ENCODE measurements at regions not wholly inside any gene's neighbourhood (a gene's known extent, or its start where the extent isn't known, plus 50 kb on each side); places are given as distances from the start of the nearest gene placed in this dataset.

DNA sequence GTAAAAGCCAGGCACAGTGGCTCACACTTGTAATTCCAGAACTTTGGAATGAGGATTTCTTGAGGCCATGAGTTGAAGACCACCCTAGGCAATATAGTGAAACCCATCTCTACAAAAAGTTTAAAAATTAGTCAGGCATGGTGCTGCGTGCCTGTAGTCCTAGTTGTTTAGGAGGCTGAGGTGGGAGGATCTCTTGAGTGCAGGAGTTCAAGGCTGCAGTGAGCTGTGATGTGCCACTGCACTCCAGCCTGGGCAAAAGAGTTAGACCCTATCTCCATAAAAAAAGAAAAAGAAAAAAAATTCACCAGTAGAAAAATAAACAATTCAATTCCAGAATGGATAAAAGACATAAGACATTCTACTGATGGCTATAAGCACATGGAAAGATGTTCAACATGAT, 104.9 kb upstream of the LGSN start:
- ATAC-seq: no peak
- TF ChIP-seq ESRRG (CRISPR knock-in tag; IDR thresholded peaks at IDR 0.05) (no peak), ARNTL (CRISPR knock-in tag; IDR thresholded peaks at IDR 0.05; ENCODE audit: borderline replicate concordance, low read depth) (no peak), SNAI2 (CRISPR knock-in tag; IDR thresholded peaks at IDR 0.05) (no peak), ZNF8 (CRISPR knock-in tag; IDR thresholded peaks at IDR 0.05) (no peak), ZC3H10 (CRISPR knock-in tag; IDR thresholded peaks at IDR 0.05) (no peak), BACH2 (CRISPR knock-in tag; IDR thresholded peaks at IDR 0.05; ENCODE audit: borderline replicate concordance) (no peak), ZNF70 (CRISPR knock-in tag; IDR thresholded peaks at IDR 0.05) (no peak), ZFP30 (CRISPR knock-in tag; IDR thresholded peaks at IDR 0.05) (no peak), ZFP3 (CRISPR knock-in tag; IDR thresholded peaks at IDR 0.05) (no peak), GLIS3 (CRISPR knock-in tag; IDR thresholded peaks at IDR 0.05) (no peak), ISL1 (CRISPR knock-in tag; IDR thresholded peaks at IDR 0.05) (no peak), OSR1 (CRISPR knock-in tag; IDR thresholded peaks at IDR 0.05) (no peak), TOX (CRISPR knock-in tag; IDR thresholded peaks at IDR 0.05; ENCODE audit: borderline replicate concordance) (no peak), RARB (CRISPR knock-in tag; IDR thresholded peaks at IDR 0.05) (no peak), TCF4 (CRISPR knock-in tag; IDR thresholded peaks at IDR 0.05; ENCODE audit: borderline replicate concordance) (no peak), ZNF565 (CRISPR knock-in tag; conservative IDR thresholded peaks at IDR 0.05; ENCODE audit: low read depth) (no peak)
- TF ChIP-seq, protein P1, sequence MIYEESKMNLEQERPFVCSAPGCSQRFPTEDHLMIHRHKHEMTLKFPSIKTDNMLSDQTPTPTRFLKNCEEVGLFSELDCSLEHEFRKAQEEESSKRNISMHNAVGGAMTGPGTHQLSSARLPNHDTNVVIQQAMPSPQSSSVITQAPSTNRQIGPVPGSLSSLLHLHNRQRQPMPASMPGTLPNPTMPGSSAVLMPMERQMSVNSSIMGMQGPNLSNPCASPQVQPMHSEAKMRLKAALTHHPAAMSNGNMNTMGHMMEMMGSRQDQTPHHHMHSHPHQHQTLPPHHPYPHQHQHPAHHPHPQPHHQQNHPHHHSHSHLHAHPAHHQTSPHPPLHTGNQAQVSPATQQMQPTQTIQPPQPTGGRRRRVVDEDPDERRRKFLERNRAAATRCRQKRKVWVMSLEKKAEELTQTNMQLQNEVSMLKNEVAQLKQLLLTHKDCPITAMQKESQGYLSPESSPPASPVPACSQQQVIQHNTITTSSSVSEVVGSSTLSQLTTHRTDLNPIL (CRISPR knock-in tag; IDR thresholded peaks at IDR 0.05; ENCODE audit: low read depth): no peak
- TF ChIP-seq, protein P2, sequence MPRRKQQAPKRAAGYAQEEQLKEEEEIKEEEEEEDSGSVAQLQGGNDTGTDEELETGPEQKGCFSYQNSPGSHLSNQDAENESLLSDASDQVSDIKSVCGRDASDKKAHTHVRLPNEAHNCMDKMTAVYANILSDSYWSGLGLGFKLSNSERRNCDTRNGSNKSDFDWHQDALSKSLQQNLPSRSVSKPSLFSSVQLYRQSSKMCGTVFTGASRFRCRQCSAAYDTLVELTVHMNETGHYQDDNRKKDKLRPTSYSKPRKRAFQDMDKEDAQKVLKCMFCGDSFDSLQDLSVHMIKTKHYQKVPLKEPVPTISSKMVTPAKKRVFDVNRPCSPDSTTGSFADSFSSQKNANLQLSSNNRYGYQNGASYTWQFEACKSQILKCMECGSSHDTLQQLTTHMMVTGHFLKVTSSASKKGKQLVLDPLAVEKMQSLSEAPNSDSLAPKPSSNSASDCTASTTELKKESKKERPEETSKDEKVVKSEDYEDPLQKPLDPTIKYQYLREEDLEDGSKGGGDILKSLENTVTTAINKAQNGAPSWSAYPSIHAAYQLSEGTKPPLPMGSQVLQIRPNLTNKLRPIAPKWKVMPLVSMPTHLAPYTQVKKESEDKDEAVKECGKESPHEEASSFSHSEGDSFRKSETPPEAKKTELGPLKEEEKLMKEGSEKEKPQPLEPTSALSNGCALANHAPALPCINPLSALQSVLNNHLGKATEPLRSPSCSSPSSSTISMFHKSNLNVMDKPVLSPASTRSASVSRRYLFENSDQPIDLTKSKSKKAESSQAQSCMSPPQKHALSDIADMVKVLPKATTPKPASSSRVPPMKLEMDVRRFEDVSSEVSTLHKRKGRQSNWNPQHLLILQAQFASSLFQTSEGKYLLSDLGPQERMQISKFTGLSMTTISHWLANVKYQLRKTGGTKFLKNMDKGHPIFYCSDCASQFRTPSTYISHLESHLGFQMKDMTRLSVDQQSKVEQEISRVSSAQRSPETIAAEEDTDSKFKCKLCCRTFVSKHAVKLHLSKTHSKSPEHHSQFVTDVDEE (CRISPR knock-in tag; IDR thresholded peaks at IDR 0.05): no peak
- TF ChIP-seq, protein P3, sequence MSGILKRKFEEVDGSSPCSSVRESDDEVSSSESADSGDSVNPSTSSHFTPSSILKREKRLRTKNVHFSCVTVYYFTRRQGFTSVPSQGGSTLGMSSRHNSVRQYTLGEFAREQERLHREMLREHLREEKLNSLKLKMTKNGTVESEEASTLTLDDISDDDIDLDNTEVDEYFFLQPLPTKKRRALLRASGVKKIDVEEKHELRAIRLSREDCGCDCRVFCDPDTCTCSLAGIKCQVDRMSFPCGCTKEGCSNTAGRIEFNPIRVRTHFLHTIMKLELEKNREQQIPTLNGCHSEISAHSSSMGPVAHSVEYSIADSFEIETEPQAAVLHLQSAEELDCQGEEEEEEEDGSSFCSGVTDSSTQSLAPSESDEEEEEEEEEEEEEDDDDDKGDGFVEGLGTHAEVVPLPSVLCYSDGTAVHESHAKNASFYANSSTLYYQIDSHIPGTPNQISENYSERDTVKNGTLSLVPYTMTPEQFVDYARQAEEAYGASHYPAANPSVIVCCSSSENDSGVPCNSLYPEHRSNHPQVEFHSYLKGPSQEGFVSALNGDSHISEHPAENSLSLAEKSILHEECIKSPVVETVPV (CRISPR knock-in tag; IDR thresholded peaks at IDR 0.05): no peak
- TF ChIP-seq, protein P4, sequence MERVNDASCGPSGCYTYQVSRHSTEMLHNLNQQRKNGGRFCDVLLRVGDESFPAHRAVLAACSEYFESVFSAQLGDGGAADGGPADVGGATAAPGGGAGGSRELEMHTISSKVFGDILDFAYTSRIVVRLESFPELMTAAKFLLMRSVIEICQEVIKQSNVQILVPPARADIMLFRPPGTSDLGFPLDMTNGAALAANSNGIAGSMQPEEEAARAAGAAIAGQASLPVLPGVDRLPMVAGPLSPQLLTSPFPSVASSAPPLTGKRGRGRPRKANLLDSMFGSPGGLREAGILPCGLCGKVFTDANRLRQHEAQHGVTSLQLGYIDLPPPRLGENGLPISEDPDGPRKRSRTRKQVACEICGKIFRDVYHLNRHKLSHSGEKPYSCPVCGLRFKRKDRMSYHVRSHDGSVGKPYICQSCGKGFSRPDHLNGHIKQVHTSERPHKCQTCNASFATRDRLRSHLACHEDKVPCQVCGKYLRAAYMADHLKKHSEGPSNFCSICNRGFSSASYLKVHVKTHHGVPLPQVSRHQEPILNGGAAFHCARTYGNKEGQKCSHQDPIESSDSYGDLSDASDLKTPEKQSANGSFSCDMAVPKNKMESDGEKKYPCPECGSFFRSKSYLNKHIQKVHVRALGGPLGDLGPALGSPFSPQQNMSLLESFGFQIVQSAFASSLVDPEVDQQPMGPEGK (CRISPR knock-in tag; IDR thresholded peaks at IDR 0.05; ENCODE audit: borderline replicate concordance): no peak

DNA sequence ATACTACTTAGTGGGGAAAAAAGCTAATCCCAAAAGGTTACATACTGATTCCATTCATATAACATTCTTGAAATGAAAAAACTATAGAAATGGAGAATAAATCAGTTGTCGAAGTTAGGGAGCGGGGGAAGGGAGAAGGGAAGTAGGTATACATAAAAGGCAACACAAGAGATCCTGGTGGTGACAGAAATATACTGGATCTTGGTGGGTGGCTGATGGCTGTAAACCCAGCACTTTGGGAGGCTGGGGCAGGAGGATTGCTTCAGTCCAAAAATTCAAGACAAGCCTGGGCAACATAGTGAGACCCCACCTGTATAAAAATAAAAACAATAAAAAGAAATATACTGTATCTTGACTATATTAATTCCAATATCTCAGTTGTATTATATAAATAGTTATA, 105.7 kb upstream of the LGSN start:
- no peak for ATAC-seq
- no peak for TF ChIP-seq ZNF8 (CRISPR knock-in tag; IDR thresholded peaks at IDR 0.05)
- TF ChIP-seq RARB (CRISPR knock-in tag; IDR thresholded peaks at IDR 0.05): no peak
- TF ChIP-seq, protein P4 (CRISPR knock-in tag; IDR thresholded peaks at IDR 0.05; ENCODE audit: borderline replicate concordance): no peak
- TF ChIP-seq ARNTL (CRISPR knock-in tag; IDR thresholded peaks at IDR 0.05; ENCODE audit: borderline replicate concordance, low read depth): no peak
- TF ChIP-seq, protein P1 (CRISPR knock-in tag; IDR thresholded peaks at IDR 0.05; ENCODE audit: low read depth): no peak
- no peak for TF ChIP-seq SNAI2 (CRISPR knock-in tag; IDR thresholded peaks at IDR 0.05)
- TF ChIP-seq OSR1 (CRISPR knock-in tag; IDR thresholded peaks at IDR 0.05): no peak
- TF ChIP-seq, protein P5, sequence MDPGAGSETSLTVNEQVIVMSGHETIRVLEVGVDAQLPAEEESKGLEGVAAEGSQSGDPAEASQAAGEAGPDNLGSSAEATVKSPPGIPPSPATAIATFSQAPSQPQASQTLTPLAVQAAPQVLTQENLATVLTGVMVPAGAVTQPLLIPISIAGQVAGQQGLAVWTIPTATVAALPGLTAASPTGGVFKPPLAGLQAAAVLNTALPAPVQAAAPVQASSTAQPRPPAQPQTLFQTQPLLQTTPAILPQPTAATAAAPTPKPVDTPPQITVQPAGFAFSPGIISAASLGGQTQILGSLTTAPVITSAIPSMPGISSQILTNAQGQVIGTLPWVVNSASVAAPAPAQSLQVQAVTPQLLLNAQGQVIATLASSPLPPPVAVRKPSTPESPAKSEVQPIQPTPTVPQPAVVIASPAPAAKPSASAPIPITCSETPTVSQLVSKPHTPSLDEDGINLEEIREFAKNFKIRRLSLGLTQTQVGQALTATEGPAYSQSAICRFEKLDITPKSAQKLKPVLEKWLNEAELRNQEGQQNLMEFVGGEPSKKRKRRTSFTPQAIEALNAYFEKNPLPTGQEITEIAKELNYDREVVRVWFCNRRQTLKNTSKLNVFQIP (CRISPR knock-in tag; IDR thresholded peaks at IDR 0.05; ENCODE audit: borderline replicate concordance, low read depth): no peak
- TF ChIP-seq ISL1 (CRISPR knock-in tag; IDR thresholded peaks at IDR 0.05): no peak
- no peak for TF ChIP-seq ZFP30 (CRISPR knock-in tag; IDR thresholded peaks at IDR 0.05)
- no peak for TF ChIP-seq GLIS3 (CRISPR knock-in tag; IDR thresholded peaks at IDR 0.05)
- TF ChIP-seq, protein P3 (CRISPR knock-in tag; IDR thresholded peaks at IDR 0.05): no peak
- no peak for TF ChIP-seq TOX (CRISPR knock-in tag; IDR thresholded peaks at IDR 0.05; ENCODE audit: borderline replicate concordance)
- no peak for TF ChIP-seq ZNF70 (CRISPR knock-in tag; IDR thresholded peaks at IDR 0.05)
- TF ChIP-seq ZNF565 (CRISPR knock-in tag; conservative IDR thresholded peaks at IDR 0.05; ENCODE audit: low read depth): no peak
